ENCODE measurements at regions not wholly inside any gene's neighbourhood (a gene's known extent, or its start where the extent isn't known, plus 50 kb on each side); places are given as distances from the start of the nearest gene placed in this dataset.

DNA sequence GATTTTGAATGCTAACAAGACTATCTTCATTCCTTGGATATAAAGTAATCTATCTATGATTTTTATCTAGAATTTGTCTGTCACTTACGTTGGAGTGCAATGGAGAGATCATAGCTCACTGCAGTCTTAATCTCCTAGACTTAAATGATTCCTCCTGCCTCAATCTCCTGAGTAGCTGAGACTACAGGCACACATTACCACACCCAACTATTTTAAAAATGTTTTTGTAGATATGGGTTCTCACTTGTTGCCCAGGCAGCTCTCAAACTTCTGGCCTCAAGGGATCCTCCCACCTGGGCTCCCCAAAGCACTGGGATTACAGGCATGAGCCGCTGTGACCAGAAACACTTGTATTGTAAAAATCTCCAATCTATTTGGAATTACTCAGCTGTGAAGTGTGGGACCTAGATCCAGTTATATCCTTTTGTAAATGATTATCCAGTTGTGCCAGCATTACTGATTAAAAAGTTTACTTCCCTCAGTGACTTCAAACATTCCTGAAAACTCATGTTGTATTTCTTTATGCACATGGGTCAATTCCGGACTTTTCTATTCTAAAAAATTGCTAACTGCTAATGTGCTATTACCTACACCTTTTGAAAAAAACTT lies 1793.8 kb upstream of the WWC1 start:
- Histone ChIP-seq H3K4me2 (ENCODE audit: control insufficient read depth, extremely low read depth, insufficient read depth, low read depth, low read length) (no peak overlapping the region), H3K27ac (ENCODE audit: control insufficient read depth, insufficient read depth, low read length) (no peak overlapping the region), H3K9me1 (ENCODE audit: control insufficient read depth, extremely low read depth, insufficient read depth, low read length) (no peaks in the 10 kb centered on the region), H3K9me3 (ENCODE audit: control insufficient read depth, low read depth, low read length) (no peaks in the 10 kb centered on the region), H2AFZ (ENCODE audit: control insufficient read depth, low read length) (no peak overlapping the region), H3K79me2 (ENCODE audit: control insufficient read depth, insufficient read depth, low read length) (no peaks in the 10 kb centered on the region), H3K27me3 (ENCODE audit: control insufficient read depth, extremely low read depth, insufficient read depth, low read length) (no peaks in the 10 kb centered on the region), H4K20me1 (ENCODE audit: control insufficient read depth, extremely low read depth, insufficient read depth, low read length) (no peaks in the 10 kb centered on the region), H3K4me1 (ENCODE audit: control insufficient read depth, extremely low read depth, insufficient read depth, low read length) (no peaks in the 10 kb centered on the region), H3K9ac (ENCODE audit: control insufficient read depth, extremely low read depth, insufficient read depth, low read length) (no peak overlapping the region), H3K4me3 (ENCODE audit: control insufficient read depth in 2 of 3, extremely low read depth in 1 of 3, insufficient read depth in 2 of 3, low read depth in 1 of 3, low read length in 3 of 3) (no peak overlapping the region), H3K36me3 (ENCODE audit: control insufficient read depth in 2 of 2, extremely low read depth in 1 of 2, insufficient read depth in 2 of 2, low read length in 2 of 2) (no peaks in the 10 kb centered on the region)
- dilution Hi-C loops (cut with MboI; ENCODE audit: extremely low pct_ligation_motif_present, low sequenced_read_pairs): no loop called here
- no peak for TF ChIP-seq CTCF (optimal IDR thresholded peaks at IDR 0.05 in 1 of 3, IDR thresholded peaks at IDR 0.05 in 1 of 3, conservative IDR thresholded peaks at IDR 0.05 in 1 of 3; ENCODE audit: extremely low read depth in 1 of 3, insufficient read depth in 2 of 3, low read length in 3 of 3)
- TF ChIP-seq EZH2 (IDR thresholded peaks at IDR 0.05; ENCODE audit: low read length): no peak
- FAIRE-seq (no peak), DNase-seq (ENCODE audit: low read depth, low spot score) (no peak)

DNA sequence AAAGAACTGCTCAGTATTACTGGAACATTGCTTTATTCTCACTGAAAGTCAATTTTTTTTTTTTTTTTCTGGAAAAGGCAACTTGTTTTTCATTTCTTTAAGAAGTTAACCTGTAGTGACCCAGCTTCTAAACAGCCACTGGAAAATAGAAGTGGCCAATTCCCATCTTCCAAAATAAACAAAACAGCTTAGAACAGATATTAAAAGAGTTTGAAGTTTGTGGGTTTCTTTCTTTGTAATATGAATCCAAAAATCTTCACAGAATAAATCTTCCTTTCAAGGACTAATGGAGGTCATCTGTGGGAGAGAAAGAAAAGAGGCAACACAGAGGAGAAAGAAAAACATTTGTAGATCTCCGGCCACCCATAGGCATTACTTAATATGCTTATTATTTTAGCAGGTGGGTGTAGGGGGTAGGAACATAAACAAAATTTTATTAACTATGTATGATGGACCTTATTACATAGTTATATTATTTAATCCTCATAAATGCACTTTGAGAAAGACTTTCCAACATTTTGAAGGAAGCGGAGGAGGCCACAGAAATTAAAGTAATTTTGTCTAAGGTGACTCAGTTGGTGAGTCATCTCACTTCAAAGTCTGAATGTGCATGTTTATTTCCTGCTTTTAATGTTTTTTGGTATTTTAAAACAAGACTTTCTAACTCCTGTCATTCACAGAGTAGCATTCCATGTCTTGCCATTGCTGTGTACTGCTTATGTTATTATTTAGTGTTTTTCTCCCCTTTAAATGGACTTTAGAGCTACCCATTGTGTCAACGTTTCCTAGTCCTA lies 1791.8 kb upstream of the WWC1 start:
- DNase-seq (ENCODE audit: low read depth, low spot score): no peak

More for the DNA sequence above, 1791.8 kb upstream of the WWC1 start:
- dilution Hi-C loops (cut with MboI; ENCODE audit: extremely low pct_ligation_motif_present, low sequenced_read_pairs): no loop called here
- TF ChIP-seq EZH2 (IDR thresholded peaks at IDR 0.05; ENCODE audit: low read length) (no peak), CTCF (optimal IDR thresholded peaks at IDR 0.05 in 1 of 3, IDR thresholded peaks at IDR 0.05 in 1 of 3, conservative IDR thresholded peaks at IDR 0.05 in 1 of 3; ENCODE audit: extremely low read depth in 1 of 3, insufficient read depth in 2 of 3, low read length in 3 of 3) (no peak)
- Histone ChIP-seq H3K27me3 (ENCODE audit: control insufficient read depth, extremely low read depth, insufficient read depth, low read length) (no peaks in the 10 kb centered on the region), H3K4me2 (ENCODE audit: control insufficient read depth, extremely low read depth, insufficient read depth, low read depth, low read length) (no peak overlapping the region), H4K20me1 (ENCODE audit: control insufficient read depth, extremely low read depth, insufficient read depth, low read length) (no peaks in the 10 kb centered on the region), H3K36me3 (ENCODE audit: control insufficient read depth in 2 of 2, extremely low read depth in 1 of 2, insufficient read depth in 2 of 2, low read length in 2 of 2) (no peaks in the 10 kb centered on the region), H2AFZ (ENCODE audit: control insufficient read depth, low read length) (no peak overlapping the region), H3K4me3 (ENCODE audit: control insufficient read depth in 2 of 3, extremely low read depth in 1 of 3, insufficient read depth in 2 of 3, low read depth in 1 of 3, low read length in 3 of 3) (no peak overlapping the region), H3K79me2 (ENCODE audit: control insufficient read depth, insufficient read depth, low read length) (no peaks in the 10 kb centered on the region), H3K9ac (ENCODE audit: control insufficient read depth, extremely low read depth, insufficient read depth, low read length) (no peak overlapping the region), H3K27ac (ENCODE audit: control insufficient read depth, insufficient read depth, low read length) (no peak overlapping the region), H3K9me1 (ENCODE audit: control insufficient read depth, extremely low read depth, insufficient read depth, low read length) (no peaks in the 10 kb centered on the region), H3K4me1 (ENCODE audit: control insufficient read depth, extremely low read depth, insufficient read depth, low read length) (no peaks in the 10 kb centered on the region), H3K9me3 (ENCODE audit: control insufficient read depth, low read depth, low read length) (no peaks in the 10 kb centered on the region)
- FAIRE-seq: no peak

Measured in keratinocyte (primary cell).